HuH-7.5 (cell line): ENCODE measurements at regions not wholly inside any gene's neighbourhood (a gene's known extent, or its start where the extent isn't known, plus 50 kb on each side); places are given as distances from the start of the nearest gene placed in this dataset.

ENCODE experiments used
- DNase-seq: peaks from one replicate; pipeline ENCODE4 v3.0.0; 2011; ENCODE audit warnings: low spot score

GRCh38 chr10:62548686-62549085 lies 174.5 kb downstream of the ZNF365 start:
- DNase-seq = no peak

- DNase-seq = no peak
Measured at GRCh38 chr10:62550173-62550572, 176.0 kb downstream of the ZNF365 start.

- DNase-seq = no peak
Measured at GRCh38 chr10:62554632-62555199, 180.5 kb downstream of the ZNF365 start.

- no peak for DNase-seq
Measured at GRCh38 chr10:62559481-62560200, 185.5 kb downstream of the ZNF365 start.

GRCh38 chr10:62560201-62560819 lies 186.1 kb downstream of the ZNF365 start:
- DNase-seq = no peak

GRCh38 chr10:62561151-62561550 lies 187.0 kb downstream of the ZNF365 start:
- no peak for DNase-seq

GRCh38 chr10:62562101-62562500 lies 187.9 kb downstream of the ZNF365 start:
- no peak for DNase-seq

- DNase-seq = no peak
Measured at GRCh38 chr10:62562795-62563194, 188.6 kb downstream of the ZNF365 start.

GRCh38 chr10:62573929-62574328 lies 199.8 kb downstream of the ZNF365 start:
- DNase-seq = no peak

GRCh38 chr10:62577076-62577475 lies 202.9 kb downstream of the ZNF365 start:
- no peak for DNase-seq

GRCh38 chr10:62577666-62578291 lies 203.6 kb downstream of the ZNF365 start:
- DNase-seq = no peak

- DNase-seq = no peak
Measured at GRCh38 chr10:62578301-62578700, 204.1 kb downstream of the ZNF365 start.

- DNase-seq = no peak
Measured at GRCh38 chr10:62578916-62579315, 204.7 kb downstream of the ZNF365 start.

GRCh38 chr10:62580396-62580795 lies 206.2 kb downstream of the ZNF365 start:
- no peak for DNase-seq

- DNase-seq = no peak
Measured at GRCh38 chr10:62581351-62581750, 207.2 kb downstream of the ZNF365 start.

- DNase-seq = no peak
Measured at GRCh38 chr10:62582101-62582705, 208.0 kb downstream of the ZNF365 start.

- no peak for DNase-seq
Measured at GRCh38 chr10:62582804-62583208, 208.6 kb downstream of the ZNF365 start.

GRCh38 chr10:62583876-62584615 lies 209.9 kb downstream of the ZNF365 start:
- DNase-seq = no peak

GRCh38 chr10:62584731-62585130 lies 210.6 kb downstream of the ZNF365 start:
- DNase-seq = no peak

GRCh38 chr10:62585211-62585775 lies 211.1 kb downstream of the ZNF365 start:
- no peak for DNase-seq

- DNase-seq = no peak
Measured at GRCh38 chr10:62587011-62587410, 212.8 kb downstream of the ZNF365 start.

GRCh38 chr10:62588116-62588515 lies 213.9 kb downstream of the ZNF365 start:
- DNase-seq = no peak
